ENCODE measurements at regions not wholly inside any gene's neighbourhood (a gene's known extent, or its start where the extent isn't known, plus 50 kb on each side); places are given as distances from the start of the nearest gene placed in this dataset.

DNA sequence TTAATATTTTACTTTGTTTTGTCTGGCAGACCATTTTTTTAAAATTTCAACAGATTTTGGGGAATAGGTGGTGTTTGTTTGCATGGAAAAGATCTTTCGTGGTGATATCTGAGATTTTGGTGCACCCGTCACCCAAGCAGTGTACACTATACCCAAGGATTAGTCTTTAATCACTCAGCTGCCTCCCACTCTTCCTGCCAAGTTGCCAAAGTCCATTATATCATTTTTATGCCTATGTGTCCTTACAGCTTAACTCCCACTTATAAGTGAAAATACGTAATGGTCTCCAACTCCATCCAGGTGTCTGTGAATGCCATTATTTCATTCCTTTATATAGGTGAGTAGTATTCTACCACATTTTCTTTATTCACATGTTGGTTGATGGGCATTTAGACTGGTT, 281.7 kb upstream of the GK2 start:
- H3K4me3 ChIP-seq (ENCODE audit: low read depth in 1 of 2, low read length in 2 of 2): no peak overlapping the region
- H3K4me2 ChIP-seq (ENCODE audit: insufficient read depth, low read length): no peak overlapping the region
- no peak for ATAC-seq (ENCODE audit: insufficient read depth, low read depth)
- no peak for DNase-seq
- H3K4me1 ChIP-seq (ENCODE audit: insufficient read depth, low read length): peaks cover 10% of the 10 kb centered on the region
- H3K9ac ChIP-seq (ENCODE audit: low read depth, low read length): no peak overlapping the region
- H3K27ac ChIP-seq (ENCODE audit: low read length): no peak overlapping the region
- H3K9me3 ChIP-seq (ENCODE audit: insufficient read depth, low read length, severe bottlenecking): peaks cover 8% of the 10 kb centered on the region
- no peaks in the 10 kb centered on the region for H3K36me3 ChIP-seq (ENCODE audit: insufficient read depth, low read length)
- H3K27me3 ChIP-seq (ENCODE audit: insufficient read depth, low read length, poor library complexity): no peaks in the 10 kb centered on the region
- H4K20me1 ChIP-seq (ENCODE audit: insufficient read depth, low read length): no peaks in the 10 kb centered on the region
- no peak overlapping the region for H2AFZ ChIP-seq (ENCODE audit: low read depth, low read length)
- no peaks in the 10 kb centered on the region for H3K79me2 ChIP-seq (ENCODE audit: insufficient read depth, low read length)
- TF ChIP-seq, protein P1, sequence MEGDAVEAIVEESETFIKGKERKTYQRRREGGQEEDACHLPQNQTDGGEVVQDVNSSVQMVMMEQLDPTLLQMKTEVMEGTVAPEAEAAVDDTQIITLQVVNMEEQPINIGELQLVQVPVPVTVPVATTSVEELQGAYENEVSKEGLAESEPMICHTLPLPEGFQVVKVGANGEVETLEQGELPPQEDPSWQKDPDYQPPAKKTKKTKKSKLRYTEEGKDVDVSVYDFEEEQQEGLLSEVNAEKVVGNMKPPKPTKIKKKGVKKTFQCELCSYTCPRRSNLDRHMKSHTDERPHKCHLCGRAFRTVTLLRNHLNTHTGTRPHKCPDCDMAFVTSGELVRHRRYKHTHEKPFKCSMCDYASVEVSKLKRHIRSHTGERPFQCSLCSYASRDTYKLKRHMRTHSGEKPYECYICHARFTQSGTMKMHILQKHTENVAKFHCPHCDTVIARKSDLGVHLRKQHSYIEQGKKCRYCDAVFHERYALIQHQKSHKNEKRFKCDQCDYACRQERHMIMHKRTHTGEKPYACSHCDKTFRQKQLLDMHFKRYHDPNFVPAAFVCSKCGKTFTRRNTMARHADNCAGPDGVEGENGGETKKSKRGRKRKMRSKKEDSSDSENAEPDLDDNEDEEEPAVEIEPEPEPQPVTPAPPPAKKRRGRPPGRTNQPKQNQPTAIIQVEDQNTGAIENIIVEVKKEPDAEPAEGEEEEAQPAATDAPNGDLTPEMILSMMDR (IDR thresholded peaks at IDR 0.05; ENCODE audit: borderline replicate concordance, extremely low read depth, low read length, poor library complexity, severe bottlenecking): no peak
- no peak for TF ChIP-seq EZH2 (IDR thresholded peaks at IDR 0.05; ENCODE audit: borderline replicate concordance, low read depth, low read length, severe bottlenecking)

DNA sequence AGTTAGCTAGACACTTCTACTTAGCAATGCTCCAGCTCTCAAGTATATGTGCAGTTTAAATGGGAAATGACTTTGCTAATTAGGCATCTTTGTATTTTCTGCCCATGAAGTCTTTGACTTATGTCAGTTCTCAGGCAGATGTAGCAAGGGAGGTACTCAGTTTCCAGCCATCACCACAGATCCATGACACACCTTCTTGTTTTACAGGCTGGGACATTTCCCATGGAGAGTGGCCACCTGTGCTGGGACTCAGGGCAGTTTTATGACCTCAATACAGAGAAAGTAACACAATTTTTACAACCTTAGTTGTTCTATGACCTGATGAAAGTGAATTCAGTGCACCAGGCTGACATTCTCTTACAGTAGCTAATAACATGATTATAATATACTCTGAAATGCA, 280.7 kb upstream of the GK2 start:
- H4K20me1 ChIP-seq (ENCODE audit: insufficient read depth, low read length): no peaks in the 10 kb centered on the region
- H3K4me1 ChIP-seq (ENCODE audit: insufficient read depth, low read length): peaks cover 13% of the 10 kb centered on the region
- TF ChIP-seq, protein P1 (IDR thresholded peaks at IDR 0.05; ENCODE audit: borderline replicate concordance, extremely low read depth, low read length, poor library complexity, severe bottlenecking): no peak
- TF ChIP-seq EZH2 (IDR thresholded peaks at IDR 0.05; ENCODE audit: borderline replicate concordance, low read depth, low read length, severe bottlenecking): no peak
- H2AFZ ChIP-seq (ENCODE audit: low read depth, low read length): no peak overlapping the region
- H3K4me2 ChIP-seq (ENCODE audit: insufficient read depth, low read length): no peak overlapping the region
- H3K9ac ChIP-seq (ENCODE audit: low read depth, low read length): no peak overlapping the region
- H3K27me3 ChIP-seq (ENCODE audit: insufficient read depth, low read length, poor library complexity): no peaks in the 10 kb centered on the region
- no peak overlapping the region for H3K27ac ChIP-seq (ENCODE audit: low read length)
- H3K4me3 ChIP-seq (ENCODE audit: low read depth in 1 of 2, low read length in 2 of 2): no peak overlapping the region
- ATAC-seq (ENCODE audit: insufficient read depth, low read depth) (no peak), DNase-seq (no peak)
- H3K9me3 ChIP-seq (ENCODE audit: insufficient read depth, low read length, severe bottlenecking): peaks cover 1% of the 10 kb centered on the region
- H3K36me3 ChIP-seq (ENCODE audit: insufficient read depth, low read length): no peaks in the 10 kb centered on the region
- H3K79me2 ChIP-seq (ENCODE audit: insufficient read depth, low read length): no peaks in the 10 kb centered on the region

DNA sequence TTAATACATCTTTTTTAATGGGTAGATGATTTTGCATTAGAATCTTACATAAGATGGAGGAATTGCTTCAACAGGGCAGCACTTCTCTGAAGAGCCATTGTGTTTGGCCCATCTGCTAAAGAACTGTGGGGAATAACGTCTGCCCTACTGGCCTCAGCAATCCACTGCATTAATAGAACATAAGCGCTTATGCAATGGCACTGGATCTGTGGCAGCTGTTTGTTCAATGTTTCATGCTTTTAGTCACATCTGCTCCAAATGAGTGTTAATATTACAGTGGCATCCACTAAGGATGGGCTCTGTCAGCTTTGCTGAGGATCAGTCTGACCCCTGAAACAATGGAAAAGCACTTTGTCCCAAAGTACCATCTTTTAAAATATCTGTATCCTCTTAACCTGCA, 279.0 kb upstream of the GK2 start:
- Histone ChIP-seq H3K36me3 (ENCODE audit: insufficient read depth, low read length) (no peaks in the 10 kb centered on the region), H3K9me3 (ENCODE audit: insufficient read depth, low read length, severe bottlenecking) (no peaks in the 10 kb centered on the region), H2AFZ (ENCODE audit: low read depth, low read length) (no peak overlapping the region), H3K4me1 (ENCODE audit: insufficient read depth, low read length) (peaks cover 13% of the 10 kb centered on the region), H3K4me2 (ENCODE audit: insufficient read depth, low read length) (no peak overlapping the region), H3K27me3 (ENCODE audit: insufficient read depth, low read length, poor library complexity) (no peaks in the 10 kb centered on the region), H3K9ac (ENCODE audit: low read depth, low read length) (no peak overlapping the region), H3K27ac (ENCODE audit: low read length) (no peak overlapping the region), H3K4me3 (ENCODE audit: low read depth in 1 of 2, low read length in 2 of 2) (no peak overlapping the region), H3K79me2 (ENCODE audit: insufficient read depth, low read length) (no peaks in the 10 kb centered on the region), H4K20me1 (ENCODE audit: insufficient read depth, low read length) (no peaks in the 10 kb centered on the region)
- TF ChIP-seq EZH2 (IDR thresholded peaks at IDR 0.05; ENCODE audit: borderline replicate concordance, low read depth, low read length, severe bottlenecking): no peak
- TF ChIP-seq, protein P1 (IDR thresholded peaks at IDR 0.05; ENCODE audit: borderline replicate concordance, extremely low read depth, low read length, poor library complexity, severe bottlenecking): no peak
- ATAC-seq (ENCODE audit: insufficient read depth, low read depth) (no peak), DNase-seq (no peak)

DNA sequence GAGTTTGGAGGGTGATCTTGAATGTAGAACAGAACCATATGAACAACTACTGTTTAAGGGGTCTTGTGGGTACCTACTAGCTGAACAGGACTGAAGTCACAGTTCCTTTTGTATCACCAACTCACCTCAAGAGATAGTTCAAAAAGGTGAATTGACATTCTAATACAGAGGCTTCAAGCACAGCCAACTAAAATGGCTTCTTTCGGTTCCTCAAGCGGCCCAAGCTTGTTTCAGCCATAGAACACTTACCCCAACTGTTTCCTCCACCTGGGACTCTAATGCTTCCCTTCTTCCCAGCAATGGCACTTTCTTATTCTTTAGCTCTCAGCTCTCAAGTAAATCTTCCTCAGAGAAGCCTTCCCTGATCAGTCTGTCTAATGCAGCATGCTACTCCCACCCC, 277.5 kb upstream of the GK2 start:
- Histone ChIP-seq H3K4me1 (ENCODE audit: insufficient read depth, low read length) (peaks cover 13% of the 10 kb centered on the region), H3K9ac (ENCODE audit: low read depth, low read length) (no peak overlapping the region; the same call in 1 of the 2 replicates), H3K27me3 (ENCODE audit: insufficient read depth, low read length, poor library complexity) (no peaks in the 10 kb centered on the region), H3K79me2 (ENCODE audit: insufficient read depth, low read length) (no peaks in the 10 kb centered on the region), H3K4me2 (ENCODE audit: insufficient read depth, low read length) (0 out of 2 replicates have a peak overlapping the region, but pooled peaks have one; percentile 3), H3K27ac (ENCODE audit: low read length) (peak overlapping the region; percentile 57), H4K20me1 (ENCODE audit: insufficient read depth, low read length) (no peaks in the 10 kb centered on the region), H3K36me3 (ENCODE audit: insufficient read depth, low read length) (no peaks in the 10 kb centered on the region), H2AFZ (ENCODE audit: low read depth, low read length) (peak overlapping the region; percentile 58), H3K4me3 (ENCODE audit: low read depth in 1 of 2, low read length in 2 of 2) (no peak overlapping the region), H3K9me3 (ENCODE audit: insufficient read depth, low read length, severe bottlenecking) (no peaks in the 10 kb centered on the region)
- ATAC-seq (ENCODE audit: insufficient read depth, low read depth) (0 out of 3 replicates have a peak, but pooled peaks have one; percentile 12), DNase-seq (no peak)
- TF ChIP-seq, protein P1 (IDR thresholded peaks at IDR 0.05; ENCODE audit: borderline replicate concordance, extremely low read depth, low read length, poor library complexity, severe bottlenecking): no peak
- no peak for TF ChIP-seq EZH2 (IDR thresholded peaks at IDR 0.05; ENCODE audit: borderline replicate concordance, low read depth, low read length, severe bottlenecking)
